ENCODE measurements at regions not wholly inside any gene's neighbourhood (a gene's known extent, or its start where the extent isn't known, plus 50 kb on each side); places are given as distances from the start of the nearest gene placed in this dataset.
"Not testable (repeated sequence)": the region's sequence is repeated elsewhere in the genome, so short reads cannot be mapped to it uniquely, and the experiment has no call there.

DNA sequence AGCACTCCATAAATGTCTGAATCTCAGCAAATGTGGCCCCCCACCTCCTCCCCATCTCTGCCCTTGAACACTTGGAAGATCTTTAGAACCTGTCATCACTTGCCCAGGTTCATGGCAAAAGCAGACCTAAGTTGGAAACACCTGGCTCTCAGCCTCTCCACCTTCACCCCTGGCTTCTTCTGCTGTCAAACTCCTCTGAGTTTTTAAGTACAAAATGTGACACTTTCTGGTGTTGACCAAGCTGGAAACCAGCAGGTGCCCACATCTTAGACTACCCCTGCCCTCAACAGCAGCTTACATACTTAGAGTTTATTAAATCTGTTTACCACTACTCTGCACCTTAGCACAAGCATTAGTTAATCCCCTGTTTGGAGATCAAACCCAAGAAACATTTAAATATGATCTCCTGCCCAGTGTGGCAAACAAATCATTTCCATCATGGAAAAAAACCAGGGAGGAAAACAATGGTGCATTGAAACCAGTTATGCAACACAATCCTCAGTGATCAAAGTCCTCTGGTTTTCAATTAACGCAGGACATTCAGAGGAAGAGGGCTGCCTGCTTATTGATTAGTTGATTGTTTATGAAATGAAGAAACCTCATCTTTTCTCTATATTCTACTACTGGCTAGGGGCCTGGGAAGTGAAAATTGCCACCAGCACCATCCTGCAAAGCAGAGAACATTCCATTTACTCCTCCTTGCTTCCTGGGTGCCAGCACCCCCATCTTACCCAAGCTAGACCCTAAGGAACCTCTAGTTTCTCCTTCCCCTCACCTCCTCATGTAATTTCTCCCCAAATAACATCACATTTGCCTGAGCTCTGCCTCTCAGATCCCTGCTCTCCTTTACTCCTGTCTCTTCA, 139.4 kb upstream of the RAB4A start:
- Mint-ChIP-seq H3K27me3 (ENCODE audit: low read depth) (peaks cover 3% of the 10 kb centered on the region), H3K9me3 (ENCODE audit: insufficient read depth) (peaks cover 26% of the 10 kb centered on the region), H3K36me3 (ENCODE audit: low read depth) (peaks cover 22% of the 10 kb centered on the region), H3K27ac (no peak overlapping the region), H3K4me1 (ENCODE audit: low read depth) (peaks cover 63% of the 10 kb centered on the region), H3K4me3 (no peak overlapping the region)
- no peak for ATAC-seq
- no peak for DNase-seq
- ChIA-PET CTCF (interaction anchor here (1.1 to 3.2 kb wide), 2 partner anchors 96 kb away, joined by 4 to 20 read pairs; no protein-coding TSS in a partner anchor), POLR2A (no interaction called here)

DNA sequence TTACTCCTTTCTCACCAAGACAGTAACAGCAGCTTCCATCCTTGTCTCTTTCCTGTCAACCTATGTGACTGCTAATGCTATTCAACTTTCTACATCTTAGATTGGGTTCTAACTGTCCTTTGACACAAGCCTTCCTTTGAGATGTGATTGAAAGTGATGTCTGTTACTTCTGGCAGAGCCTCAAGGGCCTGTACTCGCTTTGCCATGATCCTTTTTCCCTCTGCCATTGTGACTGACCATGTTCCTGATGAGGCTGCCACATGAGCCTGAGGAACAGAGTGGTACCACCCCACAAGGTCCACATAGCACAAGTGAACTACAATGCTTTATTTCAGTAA, 138.8 kb upstream of the RAB4A start:
- peaks cover 3% of the 10 kb centered on the region for H3K27me3 Mint-ChIP-seq (ENCODE audit: low read depth)
- DNase-seq (no peak), ATAC-seq (no peak)
- H3K27ac Mint-ChIP-seq, result no peak overlapping the region
- CTCF ChIA-PET, result interaction anchor here (1.1 kb wide), 1 partner anchor 95 kb away, joined by 4 read pairs; no protein-coding TSS in a partner anchor
- peaks cover 26% of the 10 kb centered on the region for H3K9me3 Mint-ChIP-seq (ENCODE audit: insufficient read depth)
- peaks cover 22% of the 10 kb centered on the region for H3K36me3 Mint-ChIP-seq (ENCODE audit: low read depth)
- POLR2A ChIA-PET, result no interaction called here
- H3K4me1 Mint-ChIP-seq (ENCODE audit: low read depth), result peaks cover 62% of the 10 kb centered on the region
- no peak overlapping the region for H3K4me3 Mint-ChIP-seq

DNA sequence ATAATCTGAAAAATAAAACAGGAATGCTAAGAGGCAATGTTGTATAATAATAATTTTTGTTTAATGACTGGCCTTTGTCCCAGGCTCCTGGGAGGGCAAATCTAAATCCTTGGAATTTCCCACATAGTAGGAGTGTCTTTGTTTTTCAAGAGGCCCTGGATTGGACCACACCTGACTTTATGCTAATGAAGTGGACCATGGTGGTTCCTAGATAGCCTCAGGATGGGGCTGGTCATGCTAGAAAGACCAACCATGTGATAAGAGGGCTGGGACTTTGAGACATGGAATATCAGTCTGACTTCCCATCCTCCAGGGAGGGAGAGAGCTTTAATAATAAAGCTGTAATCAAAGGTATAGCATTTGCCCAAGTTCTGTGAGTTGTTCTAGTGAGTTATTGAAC, 138.2 kb upstream of the RAB4A start:
- peaks cover 22% of the 10 kb centered on the region for H3K36me3 Mint-ChIP-seq (ENCODE audit: low read depth)
- H3K4me1 Mint-ChIP-seq (ENCODE audit: low read depth), result peaks cover 58% of the 10 kb centered on the region
- POLR2A ChIA-PET, result no interaction called here
- no peak for DNase-seq
- no peak for ATAC-seq
- H3K9me3 Mint-ChIP-seq (ENCODE audit: insufficient read depth), result peaks cover 26% of the 10 kb centered on the region
- H3K27me3 Mint-ChIP-seq (ENCODE audit: low read depth), result peaks cover 3% of the 10 kb centered on the region
- no peak overlapping the region for H3K4me3 Mint-ChIP-seq
- no peak overlapping the region for H3K27ac Mint-ChIP-seq
- CTCF ChIA-PET, result interaction anchor here (1.1 kb wide), 1 partner anchor 94 kb away, joined by 4 read pairs; no protein-coding TSS in a partner anchor

DNA sequence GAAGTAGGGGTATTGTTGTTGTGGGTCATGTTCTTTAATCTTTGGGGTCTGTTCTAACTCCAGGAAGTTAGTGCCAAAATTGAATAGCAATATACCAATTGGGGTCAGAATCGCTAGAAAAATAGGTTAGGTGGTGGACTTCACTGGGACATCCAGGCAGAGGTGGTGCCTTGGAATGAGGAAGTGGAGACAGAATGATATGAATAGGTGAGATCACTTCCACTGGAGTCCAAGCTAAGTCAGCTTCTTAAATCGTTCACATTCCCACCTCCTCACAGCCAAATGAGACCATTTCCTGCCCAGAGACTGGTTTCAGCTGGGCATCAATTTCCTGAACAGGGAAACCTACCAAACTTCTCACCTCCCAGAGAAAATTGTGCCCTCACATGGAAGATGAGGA, 137.8 kb upstream of the RAB4A start:
- no peak for DNase-seq
- Mint-ChIP-seq H3K4me1 (ENCODE audit: low read depth) (peaks cover 54% of the 10 kb centered on the region), H3K27me3 (ENCODE audit: low read depth) (peaks cover 3% of the 10 kb centered on the region), H3K36me3 (ENCODE audit: low read depth) (peaks cover 22% of the 10 kb centered on the region), H3K27ac (peak overlapping the region; percentile 35), H3K4me3 (no peak overlapping the region), H3K9me3 (ENCODE audit: insufficient read depth) (peaks cover 26% of the 10 kb centered on the region)
- ChIA-PET CTCF (no interaction called here), POLR2A (no interaction called here)
- no peak for ATAC-seq

DNA sequence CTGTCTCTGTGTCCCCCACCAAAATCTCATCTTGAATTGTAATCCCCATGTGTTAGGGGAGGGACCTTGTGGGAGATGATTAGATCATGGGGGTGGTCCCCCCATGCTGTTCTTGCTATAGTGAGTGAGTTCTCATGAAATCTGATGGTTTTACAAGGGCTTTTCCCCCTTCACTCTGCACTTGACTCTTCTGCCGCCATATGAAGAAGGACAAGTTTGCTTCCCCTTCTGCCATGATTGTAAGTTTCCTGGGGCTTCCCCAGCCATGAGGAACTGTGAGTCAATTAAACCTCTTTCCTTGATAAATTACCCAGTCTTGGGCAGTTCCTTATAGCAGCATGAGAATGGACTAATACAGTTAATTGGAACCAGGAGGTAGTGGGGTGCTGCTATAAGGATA, 137.1 kb upstream of the RAB4A start:
- Mint-ChIP-seq H3K27ac (no peak overlapping the region), H3K4me1 (ENCODE audit: low read depth) (peaks cover 54% of the 10 kb centered on the region), H3K9me3 (ENCODE audit: insufficient read depth) (peaks cover 26% of the 10 kb centered on the region), H3K4me3 (no peak overlapping the region), H3K27me3 (ENCODE audit: low read depth) (peaks cover 3% of the 10 kb centered on the region), H3K36me3 (ENCODE audit: low read depth) (peaks cover 22% of the 10 kb centered on the region)
- ChIA-PET POLR2A (no interaction called here), CTCF (no interaction called here)
- no peak for DNase-seq
- no peak for ATAC-seq

DNA sequence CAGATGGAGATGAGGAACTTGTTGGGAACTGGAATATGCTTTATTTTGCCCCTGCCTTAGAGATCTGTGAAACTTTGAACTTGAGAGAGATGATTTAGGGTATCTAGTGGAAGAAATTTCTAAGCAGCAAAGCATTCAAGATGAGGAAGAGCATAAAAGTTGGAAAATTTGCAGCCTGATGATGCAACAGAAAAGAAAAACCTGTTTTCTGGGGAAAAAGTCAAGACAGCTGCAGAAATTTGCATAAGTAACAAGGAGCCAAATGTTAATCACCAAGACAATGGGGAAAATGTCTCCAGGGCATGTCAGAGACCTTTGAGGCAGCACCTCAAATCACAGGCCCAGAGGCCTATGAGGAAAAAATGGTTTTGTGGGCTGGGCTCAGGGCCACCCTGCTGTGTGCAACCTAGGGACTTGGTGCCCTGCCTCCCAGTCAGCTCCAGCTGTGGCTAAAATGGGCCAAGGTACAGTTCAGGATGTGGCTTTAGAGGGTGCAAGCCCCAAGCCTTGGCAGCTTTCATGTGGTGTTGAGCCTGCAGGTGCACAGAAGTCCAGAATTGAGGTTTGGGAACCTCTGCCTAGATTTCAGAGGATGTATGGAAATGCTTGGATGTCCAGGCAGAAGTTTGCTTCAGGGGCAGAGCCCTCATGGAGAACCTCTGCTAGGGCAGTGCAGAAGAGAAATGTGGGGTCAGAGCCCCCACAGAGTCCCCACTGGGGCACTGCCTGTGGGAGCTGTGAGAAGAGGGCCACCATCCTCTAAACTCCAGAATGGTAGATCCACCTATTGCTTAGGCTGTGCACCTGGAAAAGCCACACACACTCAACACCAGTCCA, 136.3 kb upstream of the RAB4A start:
- DNase-seq; H3K27me3 Mint-ChIP-seq (ENCODE audit: low read depth); CTCF ChIA-PET; H3K27ac Mint-ChIP-seq; ATAC-seq; H3K4me3 Mint-ChIP-seq; POLR2A ChIA-PET: not testable (repeated sequence)
- Mint-ChIP-seq H3K9me3 (ENCODE audit: insufficient read depth) (peaks cover 26% of the 10 kb centered on the region), H3K36me3 (ENCODE audit: low read depth) (peaks cover 22% of the 10 kb centered on the region), H3K4me1 (ENCODE audit: low read depth) (peaks cover 54% of the 10 kb centered on the region)

DNA sequence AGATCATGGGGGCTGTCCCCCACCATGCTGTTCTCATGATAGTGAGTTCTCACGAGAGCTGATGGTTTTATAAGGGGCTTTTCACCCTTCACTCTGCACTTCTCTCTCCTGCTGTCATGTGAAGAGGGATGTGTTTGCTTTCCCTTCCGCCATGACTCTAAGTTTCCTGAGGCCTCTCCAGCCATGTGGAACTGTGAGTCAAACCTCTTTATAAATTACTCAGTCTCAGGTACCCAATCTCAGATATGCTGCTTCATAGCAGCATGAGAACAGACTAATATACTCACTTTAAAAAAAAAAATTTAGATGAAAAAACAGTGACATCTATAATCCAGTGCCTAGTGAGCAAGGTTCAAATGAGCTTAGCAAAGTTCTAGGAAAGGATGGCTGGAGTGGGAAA, 135.1 kb upstream of the RAB4A start:
- POLR2A ChIA-PET, result no interaction called here
- Mint-ChIP-seq H3K4me3 (no peak overlapping the region), H3K4me1 (ENCODE audit: low read depth) (peaks cover 48% of the 10 kb centered on the region)

DNA sequence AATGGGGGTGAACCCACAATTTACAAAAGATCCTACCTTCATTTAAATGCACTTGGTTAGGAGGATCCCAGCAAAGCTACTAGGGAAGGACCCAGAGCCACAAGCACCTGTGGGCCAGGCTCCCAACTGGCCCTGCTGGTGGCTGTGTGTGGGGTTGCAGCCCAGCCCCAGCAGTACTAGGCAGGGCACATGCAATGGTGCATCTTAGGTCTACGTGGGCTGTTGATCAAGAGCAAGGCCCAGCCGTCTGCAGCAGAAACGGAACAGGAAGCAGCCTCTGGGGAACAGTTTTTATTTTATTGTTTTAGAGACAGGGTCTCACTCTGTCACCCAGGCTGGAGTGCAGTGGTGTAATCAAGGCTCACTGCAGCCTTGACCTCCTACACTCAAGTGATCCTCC, 134.1 kb upstream of the RAB4A start:
- ATAC-seq (no peak), DNase-seq (no peak)
- Mint-ChIP-seq H3K9me3 (ENCODE audit: insufficient read depth) (peaks cover 26% of the 10 kb centered on the region), H3K27me3 (ENCODE audit: low read depth) (peaks cover 2% of the 10 kb centered on the region), H3K4me3 (no peak overlapping the region), H3K36me3 (ENCODE audit: low read depth) (peaks cover 22% of the 10 kb centered on the region), H3K4me1 (ENCODE audit: low read depth) (peaks cover 37% of the 10 kb centered on the region), H3K27ac (no peak overlapping the region)
- ChIA-PET CTCF (interaction anchor here (1.3 kb wide), 1 partner anchor 13 kb away, joined by 3 read pairs; no protein-coding TSS in a partner anchor), POLR2A (no interaction called here)

More for the DNA sequence above, 135.1 kb upstream of the RAB4A start:
- ATAC-seq (no peak), DNase-seq (no peak)
- CTCF ChIA-PET, result no interaction called here
- H3K27ac Mint-ChIP-seq, result no peak overlapping the region
- peaks cover 26% of the 10 kb centered on the region for H3K9me3 Mint-ChIP-seq (ENCODE audit: insufficient read depth)
- peaks cover 22% of the 10 kb centered on the region for H3K36me3 Mint-ChIP-seq (ENCODE audit: low read depth)
- H3K27me3 Mint-ChIP-seq (ENCODE audit: low read depth), result peaks cover 3% of the 10 kb centered on the region

DNA sequence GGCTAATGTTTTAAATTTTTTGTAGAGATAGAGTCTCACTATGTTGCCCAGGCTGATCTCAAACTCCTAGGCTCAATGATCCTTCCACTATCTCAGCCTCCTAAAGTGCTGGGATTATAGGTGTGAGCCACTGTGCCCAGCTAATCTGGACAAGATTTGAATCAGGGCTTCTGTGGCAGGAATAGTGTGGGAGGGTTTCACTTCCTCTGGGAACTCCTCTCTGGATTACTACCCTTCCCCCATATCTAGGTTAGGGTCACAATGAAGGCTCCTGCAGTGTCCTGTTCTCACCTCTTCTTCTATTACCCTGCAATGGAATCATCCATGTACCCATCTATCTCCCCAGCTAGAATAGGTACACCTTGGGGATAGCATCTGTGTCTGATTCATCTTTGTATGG, 133.6 kb upstream of the RAB4A start:
- POLR2A ChIA-PET, result no interaction called here
- no peak for ATAC-seq
- Mint-ChIP-seq H3K27me3 (ENCODE audit: low read depth) (no peaks in the 10 kb centered on the region), H3K4me3 (no peak overlapping the region), H3K36me3 (ENCODE audit: low read depth) (peaks cover 22% of the 10 kb centered on the region), H3K9me3 (ENCODE audit: insufficient read depth) (peaks cover 26% of the 10 kb centered on the region), H3K4me1 (ENCODE audit: low read depth) (peaks cover 35% of the 10 kb centered on the region), H3K27ac (no peak overlapping the region)
- CTCF ChIA-PET, result interaction anchor here (0.9 to 1.3 kb wide), 2 partner anchors 9 to 13 kb away, joined by 3 to 5 read pairs; no protein-coding TSS in a partner anchor
- DNase-seq, result no peak

DNA sequence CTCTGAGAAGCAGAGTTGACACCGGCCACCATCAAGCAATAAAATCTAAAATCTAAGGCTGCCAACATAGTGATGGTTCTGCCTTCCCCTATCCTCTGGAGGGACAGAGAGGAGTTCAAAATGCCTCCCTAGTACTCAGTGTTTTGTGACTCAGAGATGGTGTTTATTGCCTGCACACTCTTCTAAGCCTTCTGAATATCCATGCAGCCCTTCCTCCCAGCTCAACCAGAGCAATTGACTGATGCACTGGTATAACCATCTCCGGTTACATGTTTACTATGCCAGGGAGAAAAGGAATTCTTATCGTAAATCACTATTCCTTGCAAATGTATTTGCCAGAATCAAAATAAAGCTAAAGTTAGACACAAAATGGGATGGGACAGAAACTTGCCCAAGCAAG, 132.9 kb upstream of the RAB4A start:
- Mint-ChIP-seq H3K4me3 (no peak overlapping the region), H3K27ac (no peak overlapping the region), H3K27me3 (ENCODE audit: low read depth) (no peaks in the 10 kb centered on the region), H3K4me1 (ENCODE audit: low read depth) (peaks cover 31% of the 10 kb centered on the region), H3K36me3 (ENCODE audit: low read depth) (peaks cover 22% of the 10 kb centered on the region), H3K9me3 (ENCODE audit: insufficient read depth) (peaks cover 24% of the 10 kb centered on the region)
- CTCF ChIA-PET, result interaction anchor here (0.9 to 1.3 kb wide), 2 partner anchors 9 to 14 kb away, joined by 3 to 5 read pairs; no protein-coding TSS in a partner anchor
- POLR2A ChIA-PET, result no interaction called here
- DNase-seq, result no peak
- ATAC-seq, result no peak

DNA sequence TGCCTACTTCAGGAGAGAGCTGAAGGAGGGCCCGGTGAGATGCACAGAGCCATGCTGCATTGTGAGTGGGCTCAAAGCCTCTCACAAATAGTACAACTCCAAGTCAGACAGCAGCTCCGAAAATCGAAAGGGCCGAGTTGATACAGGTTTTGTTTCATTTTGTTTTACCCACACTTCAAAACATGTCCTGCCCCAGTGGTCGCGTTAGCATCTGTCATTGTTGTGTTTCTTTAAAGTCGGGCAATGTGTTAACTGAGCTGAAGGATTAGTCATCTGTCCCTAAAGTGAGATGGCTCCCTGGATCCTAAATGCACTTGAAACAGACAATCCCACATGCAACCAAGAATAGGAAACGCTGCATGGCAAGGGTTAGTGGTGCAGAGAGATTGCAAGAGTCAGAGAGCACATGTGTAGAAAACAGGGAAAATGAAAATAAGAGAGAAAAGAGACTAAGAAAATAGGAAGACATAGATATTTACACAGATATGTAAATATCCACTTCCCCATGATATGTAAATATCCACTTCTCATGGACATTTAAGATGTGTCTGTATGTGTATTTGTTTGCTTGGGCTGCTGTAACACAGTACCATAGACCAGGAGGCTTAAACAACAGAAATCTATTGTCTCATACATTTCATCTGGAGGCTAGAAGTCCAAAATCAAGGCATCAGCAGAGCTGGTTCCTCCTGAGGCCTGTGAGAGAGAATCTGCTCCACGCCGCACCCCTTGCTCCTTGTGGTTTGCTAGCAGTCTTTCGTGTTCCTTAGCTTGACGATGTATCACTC, 131.4 kb upstream of the RAB4A start:
- peak overlapping the region; percentile 29 for H3K4me3 Mint-ChIP-seq
- peak overlapping the region; percentile 14 for H3K27ac Mint-ChIP-seq
- H3K9me3 Mint-ChIP-seq (ENCODE audit: insufficient read depth), result peaks cover 12% of the 10 kb centered on the region

More for the DNA sequence above, 131.4 kb upstream of the RAB4A start:
- Mint-ChIP-seq H3K36me3 (ENCODE audit: low read depth) (peaks cover 16% of the 10 kb centered on the region), H3K27me3 (ENCODE audit: low read depth) (no peaks in the 10 kb centered on the region), H3K4me1 (ENCODE audit: low read depth) (peaks cover 25% of the 10 kb centered on the region)
- CTCF ChIA-PET, result interaction anchor here (0.8 to 1.6 kb wide), 2 partner anchors 10 to 89 kb away, joined by 3 to 6 read pairs; no protein-coding TSS in a partner anchor
- DNase-seq (peak; percentile 36), ATAC-seq (peak; percentile 53)
- POLR2A ChIA-PET, result interaction anchor here (0.9 to 1.2 kb wide), 2 partner anchors 9 to 88 kb away, joined by 3 to 4 read pairs; no protein-coding TSS in a partner anchor
